HEK293 (cell line): ENCODE measurements at regions not wholly inside any gene's neighbourhood (a gene's known extent, or its start where the extent isn't known, plus 50 kb on each side); places are given as distances from the start of the nearest gene placed in this dataset.

Experiments
- CTCF ChIA-PET: fragments of 350-600 bp; formaldehyde crosslinking; extraction: SDS; loops from one replicate; lab custom pipeline; 2021; ENCODE audit warnings: antibody characterized with exemption; lab: Yijun Ruan, JAX
- POLR2A ChIA-PET: fragments of 300-600 bp; formaldehyde crosslinking; extraction: SDS; loops from one replicate; lab custom pipeline; 2020; ENCODE audit warnings: antibody characterized with exemption, inconsistent platforms; lab: Yijun Ruan, JAX
- H3K27ac ChIP-seq: fragments of 200-500 bp; sonication (Bioruptor generic); 2 replicates; pipeline ENCODE4 v1.5.1; 2014; ENCODE audit warnings: low read depth, low read length, control low read depth, inconsistent platforms; ENCODE audit errors: extremely low read depth
- H3K36me3 ChIP-seq, 2 experiments: fragments of 200-500 bp in 1 of 2; sonication (Bioruptor generic) in 1 of 2; 1 replicate in 1 of 2; 2 replicates in 1 of 2; pipeline ENCODE4 v1.5.1; 2014 to 2017; ENCODE audit warnings: inconsistent platforms in 2 of 2, low read length in 2 of 2; ENCODE audit not compliant: control insufficient read depth in 2 of 2, insufficient read depth in 1 of 2
- H3K4me1 ChIP-seq: fragments of 200-500 bp; sonication (Bioruptor generic); 2 replicates; pipeline ENCODE4 v1.5.1; 2014; ENCODE audit warnings: mild to moderate bottlenecking, low read length, inconsistent platforms; ENCODE audit not compliant: control insufficient read depth, insufficient read depth
- H3K4me3 ChIP-seq: 2 replicates; pipeline ENCODE4 v1.5.1; 2011; ENCODE audit warnings: low read depth, mild to moderate bottlenecking, control low read depth, low read length, moderate library complexity
- H3K9me3 ChIP-seq: fragments of 200-500 bp; sonication (Bioruptor generic); 2 replicates; pipeline ENCODE4 v1.5.1; 2014; ENCODE audit warnings: low read depth, low read length, inconsistent platforms; ENCODE audit not compliant: control insufficient read depth, insufficient read depth
- IKZF3 ChIP-seq: fragments of 450-650 bp; IDR thresholded peaks from 2 replicates; pipeline ENCODE4 v1.5.0; 2018; ENCODE audit warnings: missing biosample characterization, mild to moderate bottlenecking, missing genetic modification characterization, moderate library complexity
- KLF8 ChIP-seq: fragments of 450-650 bp; formaldehyde crosslinking; IDR thresholded peaks from 2 replicates; pipeline ENCODE4 v1.5.1; 2016; ENCODE audit warnings: missing biosample characterization, missing genetic modification characterization
- ZNF133 ChIP-seq: fragments of 450-650 bp; formaldehyde crosslinking; IDR thresholded peaks from 2 replicates; pipeline ENCODE4 v1.5.1; 2016; ENCODE audit warnings: missing biosample characterization, missing genetic modification characterization
- ZNF138 ChIP-seq: fragments of 450-650 bp; formaldehyde crosslinking; IDR thresholded peaks from 2 replicates; pipeline ENCODE4 v1.5.1; 2016; ENCODE audit warnings: missing biosample characterization, missing genetic modification characterization, borderline replicate concordance
- ZNF16 ChIP-seq: fragments of 450-650 bp; formaldehyde crosslinking; IDR thresholded peaks from 2 replicates; pipeline ENCODE4 v1.5.1; 2016; ENCODE audit warnings: low read depth, missing biosample characterization, missing genetic modification characterization
- ZNF18 ChIP-seq: fragments of 450-650 bp; formaldehyde crosslinking; IDR thresholded peaks from 2 replicates; pipeline ENCODE4 v1.5.1; 2016; ENCODE audit warnings: missing biosample characterization, missing genetic modification characterization
- ZNF324 ChIP-seq: fragments of 450-650 bp; formaldehyde crosslinking; IDR thresholded peaks from 2 replicates; pipeline ENCODE4 v1.5.1; 2016; ENCODE audit warnings: missing biosample characterization, missing genetic modification characterization
- ZNF354C ChIP-seq: fragments of 450-650 bp; formaldehyde crosslinking; IDR thresholded peaks from 2 replicates; pipeline ENCODE4 v1.5.1; 2016; ENCODE audit warnings: missing biosample characterization, missing genetic modification characterization, low read depth, borderline replicate concordance
- ZNF473 ChIP-seq: fragments of 450-650 bp; formaldehyde crosslinking; IDR thresholded peaks from 2 replicates; pipeline ENCODE4 v1.5.1; 2017; ENCODE audit warnings: missing biosample characterization, missing genetic modification characterization
- ZNF558 ChIP-seq: fragments of 450-650 bp; formaldehyde crosslinking; IDR thresholded peaks from 2 replicates; pipeline ENCODE4 v1.5.1; 2016; ENCODE audit warnings: missing biosample characterization, missing genetic modification characterization
- ZNF560 ChIP-seq: fragments of 450-650 bp; formaldehyde crosslinking; IDR thresholded peaks from 2 replicates; pipeline ENCODE4 v1.5.1; 2017; ENCODE audit warnings: missing biosample characterization, missing genetic modification characterization, borderline replicate concordance
- ZNF610 ChIP-seq: fragments of 450-650 bp; formaldehyde crosslinking; IDR thresholded peaks from 2 replicates; pipeline ENCODE4 v1.5.1; 2016; ENCODE audit warnings: missing biosample characterization, missing genetic modification characterization, borderline replicate concordance
- ZNF626 ChIP-seq: fragments of 450-650 bp; sonication (Bioruptor Pico); formaldehyde crosslinking; IDR thresholded peaks from 2 replicates; pipeline ENCODE4 v1.5.1; 2018; ENCODE audit warnings: missing biosample characterization, missing genetic modification characterization, inconsistent platforms
- ZNF664 ChIP-seq: fragments of 450-650 bp; formaldehyde crosslinking; IDR thresholded peaks from 2 replicates; pipeline ENCODE4 v1.5.1; 2016; ENCODE audit warnings: missing biosample characterization, missing genetic modification characterization
- TF ChIP-seq, protein P1 (sequence below): fragments of 450-650 bp; formaldehyde crosslinking; IDR thresholded peaks from 2 replicates; pipeline ENCODE4 v1.5.1; 2017; ENCODE audit warnings: missing biosample characterization, missing genetic modification characterization
- TF ChIP-seq, protein P2 (sequence below): fragments of 450-650 bp; formaldehyde crosslinking; IDR thresholded peaks from 2 replicates; pipeline ENCODE4 v1.5.1; 2016; ENCODE audit warnings: missing biosample characterization, missing genetic modification characterization
- TF ChIP-seq, protein P3 (sequence below): fragments of 450-650 bp; formaldehyde crosslinking; IDR thresholded peaks from 2 replicates; pipeline ENCODE4 v1.5.1; 2017; ENCODE audit warnings: missing biosample characterization, missing genetic modification characterization
- TF ChIP-seq, protein P4 (sequence below): fragments of 450-650 bp; formaldehyde crosslinking; optimal IDR thresholded peaks from 2 replicates; pipeline ENCODE3; 2016; ENCODE audit warnings: missing biosample characterization, mild to moderate bottlenecking, missing genetic modification characterization

DNA sequence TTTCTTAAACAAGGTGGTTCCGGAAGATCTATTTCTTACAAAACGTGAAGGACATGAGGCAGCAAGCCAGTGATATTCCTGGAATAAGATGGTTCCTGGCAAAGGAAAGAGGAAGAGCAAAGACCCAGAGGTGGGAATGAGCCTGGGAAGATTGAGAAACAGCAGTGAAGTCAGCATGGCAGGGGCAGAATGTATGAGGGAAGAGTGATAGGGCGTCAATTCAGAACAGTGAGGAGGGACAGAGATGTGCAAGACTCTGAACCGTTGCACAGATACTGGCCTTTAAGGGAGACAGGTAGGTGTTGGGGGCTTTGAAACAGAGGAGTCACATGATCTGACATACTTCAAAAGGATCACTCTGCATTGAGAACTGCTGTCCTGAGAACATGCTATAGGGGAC lies 338.3 kb downstream of the CBLN4 start:
- ChIA-PET CTCF (no interaction called here), POLR2A (no interaction called here)
- TF ChIP-seq ZNF133: no peak
- no peaks in the 10 kb centered on the region for H3K4me1 ChIP-seq
- H3K36me3 ChIP-seq: no peaks in the 10 kb centered on the region
- H3K4me3 ChIP-seq: no peak overlapping the region
- H3K9me3 ChIP-seq: no peaks in the 10 kb centered on the region
- H3K27ac ChIP-seq: no peak overlapping the region

DNA sequence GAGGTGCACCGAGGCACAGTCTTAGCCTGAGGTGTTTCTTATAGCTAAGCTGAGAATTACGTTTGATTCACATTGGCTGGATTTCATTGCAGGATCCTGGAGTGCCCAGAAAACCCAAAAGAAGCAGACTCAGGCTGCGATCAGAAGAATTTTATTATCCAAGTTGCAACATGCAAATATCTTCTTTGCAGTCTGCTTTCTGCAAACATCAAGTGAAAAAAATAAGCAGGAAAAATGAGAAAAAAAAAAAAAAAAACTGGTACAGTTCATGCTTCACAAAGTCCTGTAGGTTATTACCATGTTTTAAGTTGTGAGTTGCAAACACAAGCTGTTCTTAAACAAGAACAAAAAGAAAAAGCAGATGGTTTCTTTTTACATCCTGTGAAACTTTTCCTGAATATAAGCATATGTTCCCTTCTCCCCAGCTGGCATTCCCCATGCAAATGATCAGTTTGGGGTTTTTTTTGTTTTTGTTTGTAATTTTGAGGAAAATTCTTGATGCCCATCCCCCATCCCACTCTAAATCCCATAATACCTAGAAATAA lies 349.0 kb downstream of the CBLN4 start:
- ChIA-PET CTCF (no interaction called here), POLR2A (no interaction called here)
- H3K4me1 ChIP-seq: no peaks in the 10 kb centered on the region
- H3K9me3 ChIP-seq: no peaks in the 10 kb centered on the region
- TF ChIP-seq ZNF473 (tag by site-specific recombination): no peak
- TF ChIP-seq, protein P1, sequence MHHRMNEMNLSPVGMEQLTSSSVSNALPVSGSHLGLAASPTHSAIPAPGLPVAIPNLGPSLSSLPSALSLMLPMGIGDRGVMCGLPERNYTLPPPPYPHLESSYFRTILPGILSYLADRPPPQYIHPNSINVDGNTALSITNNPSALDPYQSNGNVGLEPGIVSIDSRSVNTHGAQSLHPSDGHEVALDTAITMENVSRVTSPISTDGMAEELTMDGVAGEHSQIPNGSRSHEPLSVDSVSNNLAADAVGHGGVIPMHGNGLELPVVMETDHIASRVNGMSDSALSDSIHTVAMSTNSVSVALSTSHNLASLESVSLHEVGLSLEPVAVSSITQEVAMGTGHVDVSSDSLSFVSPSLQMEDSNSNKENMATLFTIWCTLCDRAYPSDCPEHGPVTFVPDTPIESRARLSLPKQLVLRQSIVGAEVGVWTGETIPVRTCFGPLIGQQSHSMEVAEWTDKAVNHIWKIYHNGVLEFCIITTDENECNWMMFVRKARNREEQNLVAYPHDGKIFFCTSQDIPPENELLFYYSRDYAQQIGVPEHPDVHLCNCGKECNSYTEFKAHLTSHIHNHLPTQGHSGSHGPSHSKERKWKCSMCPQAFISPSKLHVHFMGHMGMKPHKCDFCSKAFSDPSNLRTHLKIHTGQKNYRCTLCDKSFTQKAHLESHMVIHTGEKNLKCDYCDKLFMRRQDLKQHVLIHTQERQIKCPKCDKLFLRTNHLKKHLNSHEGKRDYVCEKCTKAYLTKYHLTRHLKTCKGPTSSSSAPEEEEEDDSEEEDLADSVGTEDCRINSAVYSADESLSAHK (tag by site-specific recombination): no peak
- no peak for TF ChIP-seq ZNF324 (tag by site-specific recombination)
- TF ChIP-seq ZNF558 (tag by site-specific recombination): no peak
- TF ChIP-seq IKZF3 (tag by site-specific recombination): no peak
- no peak for TF ChIP-seq ZNF626 (tag by site-specific recombination)
- TF ChIP-seq ZNF664: no peak
- TF ChIP-seq ZNF138 (tag by site-specific recombination): no peak
- TF ChIP-seq ZNF18: no peak
- no peak for TF ChIP-seq ZNF16 (tag by site-specific recombination)
- no peak for TF ChIP-seq ZNF560 (tag by site-specific recombination)
- TF ChIP-seq, protein P2, sequence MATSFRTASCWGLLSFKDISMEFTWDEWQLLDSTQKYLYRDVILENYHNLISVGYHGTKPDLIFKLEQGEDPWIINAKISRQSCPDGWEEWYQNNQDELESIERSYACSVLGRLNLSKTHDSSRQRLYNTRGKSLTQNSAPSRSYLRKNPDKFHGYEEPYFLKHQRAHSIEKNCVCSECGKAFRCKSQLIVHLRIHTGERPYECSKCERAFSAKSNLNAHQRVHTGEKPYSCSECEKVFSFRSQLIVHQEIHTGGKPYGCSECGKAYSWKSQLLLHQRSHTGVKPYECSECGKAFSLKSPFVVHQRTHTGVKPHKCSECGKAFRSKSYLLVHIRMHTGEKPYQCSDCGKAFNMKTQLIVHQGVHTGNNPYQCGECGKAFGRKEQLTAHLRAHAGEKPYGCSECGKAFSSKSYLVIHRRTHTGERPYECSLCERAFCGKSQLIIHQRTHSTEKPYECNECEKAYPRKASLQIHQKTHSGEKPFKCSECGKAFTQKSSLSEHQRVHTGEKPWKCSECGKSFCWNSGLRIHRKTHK (tag by site-specific recombination): no peak
- H3K36me3 ChIP-seq: no peaks in the 10 kb centered on the region
- H3K27ac ChIP-seq: no peak overlapping the region
- no peak overlapping the region for H3K4me3 ChIP-seq

DNA sequence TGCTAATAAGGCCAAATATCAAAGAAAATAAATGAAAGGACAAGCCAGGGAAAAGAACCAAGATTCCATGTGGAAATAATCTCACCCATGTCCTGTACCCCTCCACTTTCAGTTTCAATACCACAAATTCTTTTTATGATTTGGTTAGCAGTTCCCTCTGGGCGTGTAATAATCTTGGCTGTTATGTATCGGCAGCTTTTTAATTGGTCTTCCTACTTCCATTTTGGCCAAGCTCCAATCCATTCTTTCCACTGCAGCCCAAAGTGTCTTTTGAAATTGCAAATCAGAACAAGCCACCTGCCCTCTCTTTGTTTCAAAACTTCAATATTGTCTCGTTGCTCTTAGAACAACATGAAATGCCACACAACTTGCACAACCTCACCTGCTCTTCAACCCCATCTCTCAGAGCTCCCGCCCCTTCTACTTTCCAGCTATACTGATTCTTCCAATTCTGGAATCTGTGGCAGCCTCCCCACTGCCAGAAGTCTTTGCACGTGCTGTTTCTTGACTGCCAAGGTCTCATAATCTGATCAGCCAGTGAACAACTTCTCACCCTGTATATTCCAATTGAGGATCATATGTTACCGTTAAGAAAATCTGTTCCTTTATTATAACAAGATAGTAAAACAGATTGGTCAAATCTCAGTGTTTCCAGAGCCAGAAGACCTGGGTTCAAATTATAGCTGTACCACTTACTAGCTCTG lies 354.5 kb downstream of the CBLN4 start:
- H3K27ac ChIP-seq: no peak overlapping the region
- no peaks in the 10 kb centered on the region for H3K36me3 ChIP-seq
- no peak overlapping the region for H3K4me3 ChIP-seq
- TF ChIP-seq KLF8 (tag by site-specific recombination) (no peak), ZNF138 (tag by site-specific recombination) (no peak), IKZF3 (tag by site-specific recombination) (no peak), ZNF610 (tag by site-specific recombination) (no peak), ZNF354C (tag by site-specific recombination) (no peak), ZNF133 (no peak)
- TF ChIP-seq, protein P3, sequence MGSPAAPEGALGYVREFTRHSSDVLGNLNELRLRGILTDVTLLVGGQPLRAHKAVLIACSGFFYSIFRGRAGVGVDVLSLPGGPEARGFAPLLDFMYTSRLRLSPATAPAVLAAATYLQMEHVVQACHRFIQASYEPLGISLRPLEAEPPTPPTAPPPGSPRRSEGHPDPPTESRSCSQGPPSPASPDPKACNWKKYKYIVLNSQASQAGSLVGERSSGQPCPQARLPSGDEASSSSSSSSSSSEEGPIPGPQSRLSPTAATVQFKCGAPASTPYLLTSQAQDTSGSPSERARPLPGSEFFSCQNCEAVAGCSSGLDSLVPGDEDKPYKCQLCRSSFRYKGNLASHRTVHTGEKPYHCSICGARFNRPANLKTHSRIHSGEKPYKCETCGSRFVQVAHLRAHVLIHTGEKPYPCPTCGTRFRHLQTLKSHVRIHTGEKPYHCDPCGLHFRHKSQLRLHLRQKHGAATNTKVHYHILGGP (tag by site-specific recombination): no peak
- TF ChIP-seq, protein P4, sequence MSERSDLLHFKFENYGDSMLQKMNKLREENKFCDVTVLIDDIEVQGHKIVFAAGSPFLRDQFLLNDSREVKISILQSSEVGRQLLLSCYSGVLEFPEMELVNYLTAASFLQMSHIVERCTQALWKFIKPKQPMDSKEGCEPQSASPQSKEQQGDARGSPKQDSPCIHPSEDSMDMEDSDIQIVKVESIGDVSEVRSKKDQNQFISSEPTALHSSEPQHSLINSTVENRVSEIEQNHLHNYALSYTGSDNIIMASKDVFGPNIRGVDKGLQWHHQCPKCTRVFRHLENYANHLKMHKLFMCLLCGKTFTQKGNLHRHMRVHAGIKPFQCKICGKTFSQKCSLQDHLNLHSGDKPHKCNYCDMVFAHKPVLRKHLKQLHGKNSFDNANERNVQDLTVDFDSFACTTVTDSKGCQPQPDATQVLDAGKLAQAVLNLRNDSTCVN (tag by site-specific recombination): no peak
- H3K4me1 ChIP-seq: no peaks in the 10 kb centered on the region
- no peaks in the 10 kb centered on the region for H3K9me3 ChIP-seq
- POLR2A ChIA-PET: no interaction called here
- CTCF ChIA-PET: interaction anchor here (0.6 kb wide), 1 partner anchor 702 kb away, joined by 5 read pairs; no protein-coding TSS in a partner anchor
